Lower leg skin (tissue), 4 donors: ENCODE measurements at regions not wholly inside any gene's neighbourhood (a gene's known extent, or its start where the extent isn't known, plus 50 kb on each side); places are given as distances from the start of the nearest gene placed in this dataset.

Experiments
- DNase-seq, 2 donors: peaks; one replicate each; pipeline ENCODE4 v3.0.0-alpha.2; 2019; ENCODE audit warnings: low spot score in 2 of 2
- H3K4me3 ChIP-seq: fragments of 200-600 bp; sonication (generic); 2 replicates; pipeline ENCODE4 v1.5.1; 2017; ENCODE audit warnings: mild to moderate bottlenecking, low read depth; ENCODE audit not compliant: poor library complexity, severe bottlenecking
- POLR2A ChIP-seq, 2 donors: fragments of 450-650 bp; IDR thresholded peaks; one replicate each; pipeline ENCODE4 v1.6.1; 2016 to 2017; ENCODE audit warnings: antibody characterized with exemption in 2 of 2, mild to moderate bottlenecking in 1 of 2, moderate library complexity in 1 of 2
- WGBS, 2 donors: methylation state at CpG; one replicate each; pipeline ENCODE4 v1.1.5; 2018; 5-methylcytosine and 5-hydroxymethylcytosine counted together
- intact Hi-C: fragments of 100-400 bp; cut with DNase I; formaldehyde crosslinking; loops from one replicate; pipeline ENCODE4 v1.15.0; 2023; ENCODE audit warnings: low total_unique reads
- TF ChIP-seq, protein P1 (sequence below), 3 donors: fragments of 450-650 bp; IDR thresholded peaks; one replicate each; pipeline ENCODE4 v1.5.1; 2016; ENCODE audit warnings: antibody characterized with exemption in 3 of 3, mild to moderate bottlenecking in 3 of 3, moderate library complexity in 2 of 3

DNA sequence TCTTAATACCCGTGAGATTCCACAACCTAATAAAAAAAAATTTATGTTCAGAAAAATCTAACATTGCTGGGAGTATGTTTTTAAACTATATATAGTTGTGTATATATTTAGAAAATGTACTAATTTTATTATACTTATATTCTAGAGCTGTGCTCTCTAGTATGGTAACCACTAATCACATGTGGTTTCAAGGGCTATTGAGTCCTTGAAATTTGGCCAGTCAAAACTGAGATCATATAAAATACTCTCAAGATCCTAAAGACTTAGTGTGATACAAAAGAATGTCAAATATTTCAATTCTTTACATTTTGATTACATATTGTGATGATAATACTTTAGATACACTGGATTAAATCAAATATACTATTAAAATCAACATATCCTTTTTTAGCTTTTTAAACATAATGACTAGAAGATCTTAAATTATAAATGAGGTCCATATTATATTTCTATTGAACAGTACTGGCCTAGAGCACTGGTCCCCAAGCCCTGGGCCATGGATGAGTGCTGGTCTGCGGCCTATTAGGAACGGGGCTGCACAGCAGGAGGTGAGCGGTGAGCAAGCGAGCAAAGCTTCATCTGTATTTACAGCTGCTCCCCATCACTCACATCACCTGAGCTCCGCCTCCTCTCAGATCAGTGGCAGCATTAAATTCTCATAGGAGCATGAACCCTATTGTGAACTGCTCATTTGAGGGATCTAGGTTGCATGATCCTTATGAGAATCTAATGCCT, 176.5 kb upstream of the NBEA start:
- DNase-seq = no peak
- H3K4me3 ChIP-seq = no peak overlapping the region
- WGBS, 2 donors = 91 to 98% methylated on average over 6 of the region's 6 CpGs
- TF ChIP-seq, protein P1, sequence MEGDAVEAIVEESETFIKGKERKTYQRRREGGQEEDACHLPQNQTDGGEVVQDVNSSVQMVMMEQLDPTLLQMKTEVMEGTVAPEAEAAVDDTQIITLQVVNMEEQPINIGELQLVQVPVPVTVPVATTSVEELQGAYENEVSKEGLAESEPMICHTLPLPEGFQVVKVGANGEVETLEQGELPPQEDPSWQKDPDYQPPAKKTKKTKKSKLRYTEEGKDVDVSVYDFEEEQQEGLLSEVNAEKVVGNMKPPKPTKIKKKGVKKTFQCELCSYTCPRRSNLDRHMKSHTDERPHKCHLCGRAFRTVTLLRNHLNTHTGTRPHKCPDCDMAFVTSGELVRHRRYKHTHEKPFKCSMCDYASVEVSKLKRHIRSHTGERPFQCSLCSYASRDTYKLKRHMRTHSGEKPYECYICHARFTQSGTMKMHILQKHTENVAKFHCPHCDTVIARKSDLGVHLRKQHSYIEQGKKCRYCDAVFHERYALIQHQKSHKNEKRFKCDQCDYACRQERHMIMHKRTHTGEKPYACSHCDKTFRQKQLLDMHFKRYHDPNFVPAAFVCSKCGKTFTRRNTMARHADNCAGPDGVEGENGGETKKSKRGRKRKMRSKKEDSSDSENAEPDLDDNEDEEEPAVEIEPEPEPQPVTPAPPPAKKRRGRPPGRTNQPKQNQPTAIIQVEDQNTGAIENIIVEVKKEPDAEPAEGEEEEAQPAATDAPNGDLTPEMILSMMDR (IDR thresholded peaks at IDR 0.05) = no peak
- no peak for TF ChIP-seq POLR2A (IDR thresholded peaks at IDR 0.05)
- intact Hi-C loops = no loop called here

DNA sequence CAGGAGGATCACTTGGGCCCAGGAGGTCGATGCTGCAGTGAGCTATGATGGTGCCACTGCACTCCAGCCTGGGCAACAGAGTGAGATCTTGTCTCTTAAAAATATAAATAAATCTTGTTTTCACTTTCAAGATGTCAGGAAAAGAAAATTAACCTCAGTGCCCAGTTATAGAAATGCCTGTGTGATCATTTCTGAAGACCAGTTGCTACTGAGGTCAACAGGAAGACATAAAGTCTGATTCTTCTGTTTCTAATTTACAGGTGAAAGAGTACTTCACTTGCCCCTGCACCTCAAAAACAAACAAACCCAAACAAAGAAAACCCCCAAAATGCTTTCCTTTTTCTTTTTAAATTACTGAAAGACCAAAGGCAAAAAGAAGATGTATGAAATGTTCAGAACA, 174.3 kb upstream of the NBEA start:
- no peak overlapping the region for H3K4me3 ChIP-seq
- no peak for DNase-seq
- intact Hi-C loops = no loop called here
- 77 to 79% methylated on average over 1 of the region's 1 CpG for WGBS, 2 donors
- TF ChIP-seq POLR2A (IDR thresholded peaks at IDR 0.05) = no peak
- TF ChIP-seq, protein P1 (IDR thresholded peaks at IDR 0.05) = no peak

GRCh38 chr13:34772206-34772605, 169.9 kb upstream of the NBEA start:
- 79 to 85% methylated on average over 2 of the region's 2 CpGs for WGBS, 2 donors
- no peak overlapping the region for H3K4me3 ChIP-seq
- intact Hi-C loops = no loop called here

DNA sequence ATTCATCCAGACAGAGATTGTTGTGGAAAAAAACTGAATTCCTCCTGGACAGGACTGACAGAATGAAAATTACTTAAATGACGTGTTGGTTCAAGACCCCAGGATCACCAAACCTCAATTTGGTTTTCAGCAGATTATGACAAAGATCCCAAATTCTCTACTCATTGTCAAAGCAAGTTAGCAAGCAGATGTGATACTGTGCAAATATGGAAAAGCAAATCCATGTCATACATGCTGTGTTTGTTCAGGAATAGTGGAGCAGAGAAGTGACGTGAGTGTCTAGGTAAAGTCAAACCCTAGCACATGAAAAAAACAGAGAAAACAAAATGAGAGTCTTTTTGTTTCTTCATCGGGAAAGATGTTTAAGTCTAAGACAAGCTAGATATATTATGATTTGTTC, 169.2 kb upstream of the NBEA start:
- H3K4me3 ChIP-seq = no peak overlapping the region
- DNase-seq = no peak
- TF ChIP-seq, protein P1 (IDR thresholded peaks at IDR 0.05) = no peak
- no peak for TF ChIP-seq POLR2A (IDR thresholded peaks at IDR 0.05)
- intact Hi-C loops = no loop called here
- WGBS, 2 donors = 84 to 85% methylated on average over 3 of the region's 3 CpGs

More at GRCh38 chr13:34772206-34772605, 169.9 kb upstream of the NBEA start:
- no peak for DNase-seq
- no peak for TF ChIP-seq POLR2A (IDR thresholded peaks at IDR 0.05)
- TF ChIP-seq, protein P1 (IDR thresholded peaks at IDR 0.05) = no peak

- WGBS, 2 donors = 86 to 93% methylated on average over 2 of the region's 2 CpGs
These were observed 165.6 kb upstream of the NBEA start for GRCh38 chr13:34776390-34776981.

More at GRCh38 chr13:34776390-34776981, 165.6 kb upstream of the NBEA start:
- no peak overlapping the region for H3K4me3 ChIP-seq
- TF ChIP-seq, protein P1 (IDR thresholded peaks at IDR 0.05) = no peak
- no peak for TF ChIP-seq POLR2A (IDR thresholded peaks at IDR 0.05)
- intact Hi-C loops = no loop called here
- DNase-seq = no peak
